SK-N-MC (cell line): ENCODE measurements at regions not wholly inside any gene's neighbourhood (a gene's known extent, or its start where the extent isn't known, plus 50 kb on each side); places are given as distances from the start of the nearest gene placed in this dataset.

Experiments
- EZH2 ChIP-seq: fragments of 200-600 bp; sonication (generic); IDR thresholded peaks from one replicate; pipeline ENCODE4 v1.6.1; 2017; ENCODE audit warnings: antibody characterized with exemption
- POLR2AphosphoS5 ChIP-seq: IDR thresholded peaks from 2 replicates; pipeline ENCODE4 v1.6.1; 2012; ENCODE audit warnings: mild to moderate bottlenecking, low read depth, low read length, borderline replicate concordance

- no peak for TF ChIP-seq EZH2
- TF ChIP-seq POLR2AphosphoS5 = no peak
These were observed 153.5 kb downstream of the FTCDNL1 start for GRCh38 chr2:199697469-199697868.
